Stomach (tissue), 8 donors: ENCODE measurements at regions not wholly inside any gene's neighbourhood (a gene's known extent, or its start where the extent isn't known, plus 50 kb on each side); places are given as distances from the start of the nearest gene placed in this dataset.

Experiments used
- DNase-seq, 2 donors: peaks; one replicate each; pipeline versions ENCODE4 v3.0.0 to v3.0.0-alpha.2; 2013 to 2019
- H3K27ac ChIP-seq, 5 donors: fragments of 200-600 bp in 4 of 5; sonication (generic) in 4 of 5; one replicate each; pipeline ENCODE4 v1.5.1; 2013 to 2019; ENCODE audit warnings: mild to moderate bottlenecking in 1 of 5, moderate library complexity in 1 of 5
- H3K27me3 ChIP-seq, 3 donors: fragments of 200-600 bp; sonication (generic); one replicate each; pipeline ENCODE4 v1.5.1; 2017 to 2019; ENCODE audit warnings: mixed run types in 1 of 3
- H3K36me3 ChIP-seq, 4 donors: fragments of 200-600 bp; sonication (generic); 1 replicate in 3 of 4; 2 replicates in 1 of 4; pipeline ENCODE4 v1.5.1; 2016 to 2019
- H3K4me1 ChIP-seq, 4 donors: fragments of 200-600 bp; sonication (generic); one replicate each; pipeline ENCODE4 v1.5.1; 2016 to 2019
- H3K4me3 ChIP-seq, 4 donors: fragments of 200-600 bp; sonication (generic) in 3 of 4; one replicate each; pipeline ENCODE4 v1.5.1; 2016 to 2019; ENCODE audit warnings: mild to moderate bottlenecking in 1 of 4
- H3K9me3 ChIP-seq, 4 donors: fragments of 200-600 bp; sonication (generic); one replicate each; pipeline ENCODE4 v1.5.1; 2016 to 2019
- CTCF ChIP-seq, 7 experiments: fragments of 450-650 bp in 4 of 7; fragments of 200-600 bp in 3 of 7; sonication (generic) in 3 of 7; IDR thresholded peaks; one replicate each; pipeline ENCODE4 v1.5.1; 2016 to 2019; ENCODE audit warnings: antibody characterized with exemption in 7 of 7, control low read depth in 2 of 7, mild to moderate bottlenecking in 1 of 7
- EP300 ChIP-seq: sonication (generic); formaldehyde crosslinking; IDR thresholded peaks from one replicate; pipeline ENCODE4 v1.6.1; 2017; ENCODE audit warnings: antibody characterized with exemption
- POLR2A ChIP-seq, 4 donors: fragments of 450-650 bp; IDR thresholded peaks; one replicate each; pipeline ENCODE4 v1.6.1; 2016; ENCODE audit warnings: antibody characterized with exemption in 4 of 4, control low read depth in 2 of 4, mild to moderate bottlenecking in 1 of 4, moderate library complexity in 1 of 4
- POLR2AphosphoS5 ChIP-seq, 3 donors: sonication (generic); formaldehyde crosslinking; IDR thresholded peaks; one replicate each; pipeline ENCODE4 v1.6.1; 2016; ENCODE audit warnings: antibody characterized with exemption in 3 of 3
- WGBS, 5 donors: extraction: QIAGEN DNeasy Blood & Tissue Kit in 3 of 5; methylation state at CpG; one replicate each; pipeline versions ENCODE4 v1.1.5 to v1.1.7; 2013 to 2018; 5-methylcytosine and 5-hydroxymethylcytosine counted together
- intact Hi-C: fragments of 100-400 bp; cut with DNase I; formaldehyde crosslinking; loops from one replicate; pipeline ENCODE4 v1.15.1; 2023; ENCODE audit warnings: low total_unique reads
- donor health status: healthy with polysubstance abuse.
- donor health status: Bipolar disorder and iron deficiency.
- donor health status: healthy.

DNA sequence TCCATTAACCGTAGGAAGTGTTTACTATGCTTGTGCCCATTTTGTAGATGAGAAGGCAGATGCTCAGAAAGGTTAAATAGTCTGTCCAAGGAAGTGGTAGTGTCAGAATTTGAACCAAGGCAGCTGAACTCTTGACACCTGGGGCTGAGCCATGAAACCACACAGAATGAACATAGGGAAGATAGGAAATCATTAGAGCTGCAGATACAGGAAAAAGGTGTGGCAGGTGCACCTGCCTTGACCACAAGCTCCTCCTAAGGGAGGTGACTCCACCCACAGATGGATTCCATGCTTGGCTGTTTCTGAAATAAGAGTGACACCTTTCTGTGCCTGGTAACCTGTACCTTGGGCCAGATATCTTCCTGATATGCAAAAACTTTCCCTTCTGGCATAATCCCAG, 69.9 kb upstream of the IGSF21 start:
- Histone ChIP-seq H3K4me1 (no peaks in the 10 kb centered on the region), H3K27me3 (peaks cover 0 to 26% (median 3%) of the 10 kb centered on the region in 3 donors), H3K4me3 (no peak overlapping the region), H3K9me3 (no peaks in the 10 kb centered on the region), H3K36me3 (no peaks in the 10 kb centered on the region), H3K27ac (no peak overlapping the region)
- no peak for TF ChIP-seq EP300
- TF ChIP-seq POLR2A (IDR thresholded peaks at IDR 0.05) = no peak
- TF ChIP-seq CTCF (IDR thresholded peaks at IDR 0.05) = no peak
- TF ChIP-seq POLR2AphosphoS5 (IDR thresholded peaks at IDR 0.05) = no peak
- no peak for DNase-seq
- intact Hi-C loops = no loop called here
- WGBS, 5 donors = 74 to 86% (median 84%) methylated on average over 1 of the region's 1 CpG

GRCh38 chr1:18038051-18038450, 69.5 kb upstream of the IGSF21 start:
- TF ChIP-seq POLR2A (IDR thresholded peaks at IDR 0.05) = no peak
- no peak for TF ChIP-seq POLR2AphosphoS5 (IDR thresholded peaks at IDR 0.05)
- no peak for TF ChIP-seq CTCF (IDR thresholded peaks at IDR 0.05)
- no peak for TF ChIP-seq EP300
- intact Hi-C loops = no loop called here
- H3K4me3 ChIP-seq = no peak overlapping the region
- no peak overlapping the region for H3K27ac ChIP-seq
- H3K9me3 ChIP-seq = no peaks in the 10 kb centered on the region
- no peaks in the 10 kb centered on the region for H3K4me1 ChIP-seq
- H3K27me3 ChIP-seq = peaks cover 0 to 26% (median 3%) of the 10 kb centered on the region in 3 donors
- WGBS, 5 donors = 75 to 83% (median 79%) methylated on average over 4 of the region's 4 CpGs
- no peak for DNase-seq
- no peaks in the 10 kb centered on the region for H3K36me3 ChIP-seq

DNA sequence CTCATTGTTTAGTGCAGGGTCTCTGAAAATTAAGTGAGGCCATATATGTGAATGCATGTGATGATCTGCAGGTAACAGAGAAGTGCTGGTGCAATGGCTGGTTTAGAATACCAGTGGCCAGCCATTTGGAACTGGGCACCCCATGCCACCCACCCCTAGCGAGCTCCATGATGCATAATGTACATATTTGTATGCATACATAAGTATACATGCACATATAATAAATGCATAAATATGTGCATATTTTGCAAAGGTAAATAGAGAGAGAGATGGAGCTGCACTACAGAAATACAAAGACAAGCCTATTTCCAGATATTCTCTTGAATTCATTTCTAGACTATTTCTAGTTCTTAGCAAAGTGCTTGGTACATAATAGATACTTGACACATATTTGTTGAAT, 68.5 kb upstream of the IGSF21 start:
- WGBS, 5 donors = 61 to 84% (median 67%) methylated on average over 1 of the region's 1 CpG
- H3K36me3 ChIP-seq = no peaks in the 10 kb centered on the region
- no peaks in the 10 kb centered on the region for H3K9me3 ChIP-seq
- no peak for DNase-seq
- no peaks in the 10 kb centered on the region for H3K4me1 ChIP-seq
- H3K27me3 ChIP-seq = peaks cover 0 to 26% (median 3%) of the 10 kb centered on the region in 3 donors
- intact Hi-C loops = no loop called here
- H3K27ac ChIP-seq = no peak overlapping the region
- no peak overlapping the region for H3K4me3 ChIP-seq
- TF ChIP-seq CTCF (IDR thresholded peaks at IDR 0.05) (no peak), POLR2A (IDR thresholded peaks at IDR 0.05) (no peak), POLR2AphosphoS5 (IDR thresholded peaks at IDR 0.05) (no peak), EP300 (no peak)

GRCh38 chr1:18041102-18041501, 66.5 kb upstream of the IGSF21 start:
- H3K36me3 ChIP-seq = no peaks in the 10 kb centered on the region

More at GRCh38 chr1:18041102-18041501, 66.5 kb upstream of the IGSF21 start:
- Histone ChIP-seq H3K4me1 (no peaks in the 10 kb centered on the region), H3K9me3 (no peaks in the 10 kb centered on the region), H3K27me3 (peaks cover 0 to 46% (median 13%) of the 10 kb centered on the region in 3 donors), H3K27ac (no peak overlapping the region), H3K4me3 (no peak overlapping the region)
- TF ChIP-seq EP300 (no peak), POLR2AphosphoS5 (IDR thresholded peaks at IDR 0.05) (no peak), CTCF (IDR thresholded peaks at IDR 0.05) (no peak), POLR2A (IDR thresholded peaks at IDR 0.05) (no peak)
- intact Hi-C loops = no loop called here
- DNase-seq = no peak
- WGBS, 5 donors = 53 to 71% (median 65%) methylated on average over 3 to 6 of the region's 6 CpGs
